ENCODE measurements at regions not wholly inside any gene's neighbourhood (a gene's known extent, or its start where the extent isn't known, plus 50 kb on each side); places are given as distances from the start of the nearest gene placed in this dataset.

- TF ChIP-seq ZBTB40 (IDR thresholded peaks at IDR 0.05; ENCODE audit: borderline replicate concordance) (no peak), SP1 (IDR thresholded peaks at IDR 0.05; ENCODE audit: low read depth, low read length) (no peak), CBX3 (IDR thresholded peaks at IDR 0.05; ENCODE audit: borderline replicate concordance, low read depth) (no peak), POLR2A (IDR thresholded peaks at IDR 0.05; ENCODE audit: low read depth, low read length) (no peak), CTCF (IDR thresholded peaks at IDR 0.05 in 2 of 3, conservative IDR thresholded peaks at IDR 0.05 in 1 of 3; ENCODE audit: control insufficient read depth in 2 of 3, extremely low read depth in 1 of 3, insufficient read depth in 1 of 3, low read depth in 3 of 3, low read length in 3 of 3) (no peak), PKNOX1 (IDR thresholded peaks at IDR 0.05) (no peak)
- TF ChIP-seq, protein P1, sequence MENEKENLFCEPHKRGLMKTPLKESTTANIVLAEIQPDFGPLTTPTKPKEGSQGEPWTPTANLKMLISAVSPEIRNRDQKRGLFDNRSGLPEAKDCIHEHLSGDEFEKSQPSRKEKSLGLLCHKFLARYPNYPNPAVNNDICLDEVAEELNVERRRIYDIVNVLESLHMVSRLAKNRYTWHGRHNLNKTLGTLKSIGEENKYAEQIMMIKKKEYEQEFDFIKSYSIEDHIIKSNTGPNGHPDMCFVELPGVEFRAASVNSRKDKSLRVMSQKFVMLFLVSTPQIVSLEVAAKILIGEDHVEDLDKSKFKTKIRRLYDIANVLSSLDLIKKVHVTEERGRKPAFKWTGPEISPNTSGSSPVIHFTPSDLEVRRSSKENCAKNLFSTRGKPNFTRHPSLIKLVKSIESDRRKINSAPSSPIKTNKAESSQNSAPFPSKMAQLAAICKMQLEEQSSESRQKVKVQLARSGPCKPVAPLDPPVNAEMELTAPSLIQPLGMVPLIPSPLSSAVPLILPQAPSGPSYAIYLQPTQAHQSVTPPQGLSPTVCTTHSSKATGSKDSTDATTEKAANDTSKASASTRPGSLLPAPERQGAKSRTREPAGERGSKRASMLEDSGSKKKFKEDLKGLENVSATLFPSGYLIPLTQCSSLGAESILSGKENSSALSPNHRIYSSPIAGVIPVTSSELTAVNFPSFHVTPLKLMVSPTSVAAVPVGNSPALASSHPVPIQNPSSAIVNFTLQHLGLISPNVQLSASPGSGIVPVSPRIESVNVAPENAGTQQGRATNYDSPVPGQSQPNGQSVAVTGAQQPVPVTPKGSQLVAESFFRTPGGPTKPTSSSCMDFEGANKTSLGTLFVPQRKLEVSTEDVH (IDR thresholded peaks at IDR 0.05; ENCODE audit: low read depth, partially characterized antibody) = no peak
Observed at GRCh38 chr10:45558425-45558824, 114.1 kb downstream of the ZFAND4 start.

All from GM12878 (cell line).